H1 (cell line): ENCODE measurements at regions not wholly inside any gene's neighbourhood (a gene's known extent, or its start where the extent isn't known, plus 50 kb on each side); places are given as distances from the start of the nearest gene placed in this dataset.

Source experiments
- CTCF ChIA-PET: fragments of 300-600 bp; sonication (Branson Sonifier 250); formaldehyde crosslinking; loops from one replicate; lab custom pipeline; 2021; ENCODE audit not compliant: partially characterized antibody; lab: Charles Lee
- POLR2A ChIA-PET: fragments of 300-600 bp; sonication (Branson Sonifier 250); formaldehyde crosslinking; loops from one replicate; lab custom pipeline; 2021; ENCODE audit warnings: inconsistent platforms; ENCODE audit not compliant: partially characterized antibody; lab: Charles Lee
- DNase-seq, 2 experiments: peaks; one replicate each; pipeline versions ENCODE4 v3.0.0 to v3.0.0-alpha.2; 2010 to 2022; ENCODE audit warnings: low spot score in 2 of 2, low read depth in 1 of 2, mixed read lengths in 1 of 2
- FAIRE-seq: peaks from 2 replicates; lab custom pipeline; 2011; peaks lifted over from hg19 to GRCh38; lab: Jason Lieb, UNC
- H2AFZ ChIP-seq: 2 replicates; pipeline ENCODE4 v1.8.1; 2012; ENCODE audit warnings: low read length, inconsistent platforms
- H2AK5ac ChIP-seq: 2 replicates; pipeline ENCODE4 v1.6.1; 2013; ENCODE audit warnings: low read depth, low read length
- H2BK120ac ChIP-seq: replicated peaks from 2 replicates; pipeline ENCODE3; 2013; ENCODE audit warnings: low read depth, low read length, inconsistent platforms
- H2BK12ac ChIP-seq: 2 replicates; pipeline ENCODE4 v1.6.1; 2013; ENCODE audit warnings: low read depth, low read length
- H2BK15ac ChIP-seq: 2 replicates; pipeline ENCODE4 v1.6.1; 2013; ENCODE audit warnings: low read length
- H2BK20ac ChIP-seq: 2 replicates; pipeline ENCODE4 v1.6.1; 2013; ENCODE audit warnings: low read length
- H2BK5ac ChIP-seq: 2 replicates; pipeline ENCODE4 v1.6.1; 2013; ENCODE audit warnings: low read depth, low read length
- H3K14ac ChIP-seq: 2 replicates; pipeline ENCODE4 v1.6.1; 2013; ENCODE audit warnings: inconsistent platforms; ENCODE audit not compliant: insufficient read length
- H3K18ac ChIP-seq: 2 replicates; pipeline ENCODE4 v1.6.1; 2013; ENCODE audit warnings: low read length; ENCODE audit errors: extremely low read depth
- H3K23ac ChIP-seq: 2 replicates; pipeline ENCODE4 v1.6.1; 2013; ENCODE audit warnings: inconsistent platforms; ENCODE audit not compliant: insufficient read length
- H3K23me2 ChIP-seq: 2 replicates; pipeline ENCODE4 v1.6.1; 2013; ENCODE audit warnings: low read depth, low read length
- H3K27ac ChIP-seq: 2 replicates; pipeline ENCODE4 v1.6.1; 2011; ENCODE audit warnings: low read depth, low read length, inconsistent platforms
- H3K27me3 ChIP-seq, 4 experiments: replicated peaks in 1 of 4; 1 replicate in 1 of 4; 2 replicates in 3 of 4; pipeline versions ENCODE4 v1.6.1 to v1.8.1; 2011 to 2013; ENCODE audit warnings: low read length in 3 of 4, mild to moderate bottlenecking in 3 of 4, inconsistent platforms in 2 of 4, mixed read lengths in 2 of 4, moderate library complexity in 1 of 4; ENCODE audit not compliant: control insufficient read depth in 3 of 4, insufficient read depth in 3 of 4; ENCODE audit errors: extremely low read depth in 1 of 4
- H3K36me3 ChIP-seq, 4 experiments: 2 replicates each; pipeline versions ENCODE4 v1.6.1 to v1.8.1; 2011 to 2013; ENCODE audit warnings: mild to moderate bottlenecking in 4 of 4, low read length in 3 of 4, moderate library complexity in 2 of 4, control low read depth in 1 of 4, inconsistent platforms in 1 of 4; ENCODE audit not compliant: insufficient read depth in 4 of 4, control insufficient read depth in 2 of 4
- H3K4ac ChIP-seq: replicated peaks from 2 replicates; pipeline ENCODE3; 2013; ENCODE audit warnings: low read length, low read depth, mixed read lengths, inconsistent platforms; ENCODE audit not compliant: insufficient read length
- H3K4me1 ChIP-seq, 4 experiments: replicated peaks in 1 of 4; 1 replicate in 1 of 4; 2 replicates in 3 of 4; pipeline versions ENCODE4 v1.6.1 to v1.8.1; 2011 to 2013; ENCODE audit warnings: low read length in 3 of 4, inconsistent platforms in 2 of 4, mixed read lengths in 1 of 4; ENCODE audit not compliant: insufficient read depth in 4 of 4, control insufficient read depth in 3 of 4
- H3K4me2 ChIP-seq, 2 experiments: 2 replicates each; pipeline versions ENCODE4 v1.6.1 to v1.8.1; 2011 to 2013; ENCODE audit warnings: low read depth in 2 of 2, low read length in 2 of 2, control low read depth in 1 of 2, inconsistent platforms in 1 of 2, mild to moderate bottlenecking in 1 of 2; ENCODE audit not compliant: insufficient read depth in 1 of 2
- H3K4me3 ChIP-seq, 4 experiments: fragments of 200-600, 300-600 bp in 1 of 4; sonication (generic), shearing (Covaris generic), sonication (Bioruptor Twin) in 1 of 4; 2 replicates each; pipeline versions ENCODE4 v1.5.1 to v1.8.1; 2011 to 2016; ENCODE audit warnings: low read length in 4 of 4, low read depth in 3 of 4, control low read depth in 2 of 4, inconsistent platforms in 2 of 4, mild to moderate bottlenecking in 2 of 4, mixed read lengths in 1 of 4, moderate library complexity in 1 of 4; ENCODE audit not compliant: insufficient read depth in 2 of 4; ENCODE audit errors: extremely low read depth in 1 of 4
- H3K56ac ChIP-seq: replicated peaks from 2 replicates; pipeline ENCODE3; 2013; ENCODE audit warnings: low read depth, mild to moderate bottlenecking, mixed read lengths, low read length, inconsistent platforms; ENCODE audit not compliant: insufficient read length
- H3K79me1 ChIP-seq: 2 replicates; pipeline ENCODE4 v1.6.1; 2013; ENCODE audit warnings: low read depth, low read length, control low read depth
- H3K79me2 ChIP-seq, 2 experiments: 2 replicates each; pipeline versions ENCODE4 v1.6.1 to v1.8.1; 2012 to 2013; ENCODE audit warnings: low read length in 2 of 2, mild to moderate bottlenecking in 2 of 2, inconsistent platforms in 1 of 2; ENCODE audit not compliant: insufficient read depth in 2 of 2, control insufficient read depth in 1 of 2
- H3K9ac ChIP-seq, 4 experiments: replicated peaks in 1 of 4; 1 replicate in 1 of 4; 2 replicates in 3 of 4; pipeline versions ENCODE4 v1.6.1 to v1.8.1; 2011 to 2013; ENCODE audit warnings: low read depth in 3 of 4, low read length in 3 of 4, control low read depth in 2 of 4, mild to moderate bottlenecking in 2 of 4, moderate library complexity in 2 of 4, inconsistent platforms in 1 of 4; ENCODE audit errors: extremely low read depth in 1 of 4
- H3K9me3 ChIP-seq, 2 experiments: 2 replicates each; pipeline versions ENCODE4 v1.6.1 to v1.8.1; 2012 to 2013; ENCODE audit warnings: mild to moderate bottlenecking in 2 of 2, moderate library complexity in 2 of 2, control low read depth in 1 of 2, inconsistent platforms in 1 of 2, low read depth in 1 of 2, low read length in 1 of 2, mixed read lengths in 1 of 2; ENCODE audit not compliant: insufficient read depth in 2 of 2
- H4K20me1 ChIP-seq, 2 experiments: replicated peaks in 1 of 2; 2 replicates each; pipeline versions ENCODE3 to v1.8.1; 2011 to 2013; ENCODE audit warnings: inconsistent platforms in 2 of 2, low read length in 2 of 2, mild to moderate bottlenecking in 1 of 2; ENCODE audit not compliant: insufficient read depth in 2 of 2, control insufficient read depth in 1 of 2
- H4K5ac ChIP-seq: 2 replicates; pipeline ENCODE4 v1.6.1; 2013; ENCODE audit warnings: low read length, low read depth, mixed read lengths, inconsistent platforms; ENCODE audit not compliant: insufficient read length
- H4K8ac ChIP-seq: 2 replicates; pipeline ENCODE4 v1.8.0; 2013; ENCODE audit warnings: mild to moderate bottlenecking, moderate library complexity, low read length, inconsistent platforms; ENCODE audit not compliant: insufficient read depth; ENCODE audit errors: extremely low read depth
- H4K91ac ChIP-seq: replicated peaks from 2 replicates; pipeline ENCODE3; 2013; ENCODE audit warnings: low read length, mixed read lengths, inconsistent platforms; ENCODE audit not compliant: insufficient read length
- ASH2L ChIP-seq: fragments of 200-600, 300-600 bp; sonication (generic); IDR thresholded peaks from one replicate; pipeline ENCODE4 v1.7.1; 2017; ENCODE audit warnings: low read length
- BACH1 ChIP-seq: IDR thresholded peaks from 2 replicates; pipeline ENCODE4 v1.6.1; 2012; ENCODE audit warnings: low read length, improper control_type of control experiment
- BCL11A ChIP-seq, 2 experiments: IDR thresholded peaks; one replicate each; pipeline ENCODE4 v1.6.1; 2011; ENCODE audit warnings: low read depth in 2 of 2, low read length in 2 of 2, mild to moderate bottlenecking in 2 of 2
- CEBPB ChIP-seq: IDR thresholded peaks from 2 replicates; pipeline ENCODE4 v1.6.1; 2012; ENCODE audit warnings: low read depth, low read length
- KDM1A ChIP-seq: fragments of 200-600, 300-600 bp; sonication (generic); IDR thresholded peaks from 2 replicates; pipeline ENCODE4 v1.7.1; 2016; ENCODE audit warnings: mild to moderate bottlenecking, low read length, borderline replicate concordance
- KDM5A ChIP-seq: fragments of 200-600 bp; IDR thresholded peaks from 2 replicates; pipeline ENCODE4 v1.7.1; 2012; ENCODE audit warnings: mild to moderate bottlenecking, low read length, inconsistent platforms, mixed read lengths
- NANOG ChIP-seq: IDR thresholded peaks from 2 replicates; pipeline ENCODE4 v1.6.1; 2011; ENCODE audit warnings: low read length, low read depth, mild to moderate bottlenecking, inconsistent platforms; ENCODE audit not compliant: insufficient read depth, poor library complexity, severe bottlenecking
- POLR2A ChIP-seq, 2 experiments: IDR thresholded peaks; 1 replicate in 1 of 2; 2 replicates in 1 of 2; pipeline ENCODE4 v1.6.1; 2011; ENCODE audit warnings: low read depth in 2 of 2, low read length in 2 of 2, mild to moderate bottlenecking in 2 of 2; ENCODE audit errors: control extremely low read depth in 1 of 2
- POLR2AphosphoS5 ChIP-seq: IDR thresholded peaks from 2 replicates; pipeline ENCODE4 v1.6.1; 2011; ENCODE audit warnings: low read depth, low read length
- POU5F1 ChIP-seq: IDR thresholded peaks from 2 replicates; pipeline ENCODE4 v1.6.1; 2011; ENCODE audit warnings: low read depth, mild to moderate bottlenecking, low read length, moderate library complexity
- RAD21 ChIP-seq, 2 experiments: IDR thresholded peaks in 1 of 2; conservative IDR thresholded peaks in 1 of 2; 2 replicates each; pipeline ENCODE4 v1.6.1; 2011; ENCODE audit warnings: low read depth in 2 of 2, low read length in 2 of 2, improper control_type of control experiment in 1 of 2, inconsistent platforms in 1 of 2, mild to moderate bottlenecking in 1 of 2, moderate library complexity in 1 of 2
- RFX5 ChIP-seq: IDR thresholded peaks from 2 replicates; pipeline ENCODE4 v1.6.1; 2011; ENCODE audit warnings: low read depth, low read length, improper control_type of control experiment, borderline replicate concordance
- SRF ChIP-seq: IDR thresholded peaks from 2 replicates; pipeline ENCODE4 v1.6.1; 2011; ENCODE audit warnings: mild to moderate bottlenecking, low read depth, low read length, moderate library complexity
- WGBS, 2 experiments: shearing (Covaris generic) in 1 of 2; methylation state at CpG; one replicate each; pipeline versions ENCODE4 v1.1.6 to v1.1.7; 2013 to 2015; ENCODE audit warnings: low lambda C conversion rate in 2 of 2, mixed read lengths in 2 of 2, inconsistent platforms in 1 of 2, low coverage in 1 of 2, missing lambda C conversion rate in 1 of 2; ENCODE audit not compliant: insufficient replicate concordance in 2 of 2, insufficient coverage in 1 of 2, insufficient read length in 1 of 2; ENCODE audit errors: extremely low coverage in 1 of 2, missing lambda C conversion rate in 1 of 2; 5-methylcytosine and 5-hydroxymethylcytosine counted together
- TF ChIP-seq, protein P1 (sequence below): IDR thresholded peaks from 2 replicates; pipeline ENCODE4 v1.6.1; 2011; ENCODE audit warnings: low read depth, mild to moderate bottlenecking, low read length; ENCODE audit not compliant: insufficient read depth

DNA sequence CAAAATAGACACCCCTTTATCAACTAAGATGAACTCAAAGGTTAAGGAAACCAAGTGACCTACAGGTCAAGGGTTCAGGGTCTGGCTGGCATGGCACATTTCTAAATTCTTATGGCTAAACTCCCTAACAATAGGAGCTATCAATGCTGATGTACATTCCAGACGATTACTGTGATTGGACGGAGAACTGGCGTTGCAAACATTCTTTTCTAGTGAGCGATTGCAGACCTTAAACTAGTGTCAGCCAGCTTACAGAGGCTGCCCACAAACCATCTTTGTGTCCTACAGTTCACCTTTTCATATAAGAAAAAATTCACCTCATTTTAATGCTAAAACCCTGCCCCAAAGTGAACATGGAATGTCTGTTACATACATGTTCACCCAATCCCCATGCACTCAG is 382.9 kb downstream of the MAT2B start:
- no peak overlapping the region for H3K27ac ChIP-seq
- no peak overlapping the region for H3K4me2 ChIP-seq
- no peak overlapping the region for H3K4ac ChIP-seq
- peaks cover 0 to 7% (median 1%) of the 10 kb centered on the region in 4 experiments; a peak in 3 of 7 replicates for H3K4me1 ChIP-seq
- H2BK15ac ChIP-seq, result no peak overlapping the region
- no peaks in the 10 kb centered on the region for H3K79me2 ChIP-seq
- WGBS, 2 experiments, result 95% methylated on average over 4 of the region's 4 CpGs; no CpG with 5 or more reads in 1 of the 2 experiments
- H3K27me3 ChIP-seq, result no peaks in the 10 kb centered on the region
- no peaks in the 10 kb centered on the region for H3K23me2 ChIP-seq
- no peak overlapping the region for H2BK120ac ChIP-seq
- no peak overlapping the region for H3K14ac ChIP-seq
- H3K56ac ChIP-seq, result no peak overlapping the region
- CTCF ChIA-PET, result interaction anchor here (1.4 to 1.7 kb wide), 2 partner anchors 10 to 13 kb away, joined by 4 to 7 read pairs; no protein-coding TSS in a partner anchor
- no peak overlapping the region for H3K18ac ChIP-seq
- no peak overlapping the region for H3K9ac ChIP-seq
- no peak overlapping the region for H4K5ac ChIP-seq
- no peak overlapping the region for H2BK5ac ChIP-seq
- TF ChIP-seq, protein P1, sequence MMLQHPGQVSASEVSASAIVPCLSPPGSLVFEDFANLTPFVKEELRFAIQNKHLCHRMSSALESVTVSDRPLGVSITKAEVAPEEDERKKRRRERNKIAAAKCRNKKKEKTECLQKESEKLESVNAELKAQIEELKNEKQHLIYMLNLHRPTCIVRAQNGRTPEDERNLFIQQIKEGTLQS, result no peak
- TF ChIP-seq POU5F1, result no peak
- no peak for TF ChIP-seq KDM1A
- TF ChIP-seq RFX5, result no peak
- no peak for TF ChIP-seq CEBPB
- no peak for TF ChIP-seq SRF
- no peak for TF ChIP-seq POLR2AphosphoS5
- TF ChIP-seq BCL11A (IDR thresholded peaks at IDR 0.05; ENCODE audit: low read depth in 2 of 2, low read length in 2 of 2), result no peak
- no peak for TF ChIP-seq KDM5A
- no peak for TF ChIP-seq ASH2L
- TF ChIP-seq RAD21 (IDR thresholded peaks at IDR 0.05 in 1 of 2, conservative IDR thresholded peaks at IDR 0.05 in 1 of 2; ENCODE audit: low read depth in 2 of 2, low read length in 2 of 2), result no peak
- no peak for TF ChIP-seq POLR2A (IDR thresholded peaks at IDR 0.05; ENCODE audit: control extremely low read depth in 1 of 2, low read depth in 2 of 2, low read length in 2 of 2)
- TF ChIP-seq NANOG, result no peak
- no peak for TF ChIP-seq BACH1
- H2AK5ac ChIP-seq, result no peak overlapping the region
- no peaks in the 10 kb centered on the region for H3K9me3 ChIP-seq
- H4K91ac ChIP-seq, result no peak overlapping the region
- no peak for DNase-seq
- no peaks in the 10 kb centered on the region for H4K20me1 ChIP-seq
- H2BK12ac ChIP-seq, result no peak overlapping the region
- no peaks in the 10 kb centered on the region for H3K36me3 ChIP-seq
- FAIRE-seq, result no peak
- no peaks in the 10 kb centered on the region for H3K79me1 ChIP-seq
- H4K8ac ChIP-seq, result no peak overlapping the region
- no peak overlapping the region for H2AFZ ChIP-seq
- H3K4me3 ChIP-seq, result no peak overlapping the region
- H2BK20ac ChIP-seq, result no peak overlapping the region
- POLR2A ChIA-PET, result no interaction called here
- no peak overlapping the region for H3K23ac ChIP-seq
